C4-2B (cell line): ENCODE measurements at regions not wholly inside any gene's neighbourhood (a gene's known extent, or its start where the extent isn't known, plus 50 kb on each side); places are given as distances from the start of the nearest gene placed in this dataset.

Experiments used
- ZFX ChIP-seq: fragments of 450-650 bp; IDR thresholded peaks from 2 replicates; pipeline ENCODE4 v1.6.1; 2017
- TF ChIP-seq, protein P1 (sequence below): fragments of 450-650 bp; conservative IDR thresholded peaks from 2 replicates; pipeline ENCODE4 v1.5.1; 2017; ENCODE audit warnings: mild to moderate bottlenecking

DNA sequence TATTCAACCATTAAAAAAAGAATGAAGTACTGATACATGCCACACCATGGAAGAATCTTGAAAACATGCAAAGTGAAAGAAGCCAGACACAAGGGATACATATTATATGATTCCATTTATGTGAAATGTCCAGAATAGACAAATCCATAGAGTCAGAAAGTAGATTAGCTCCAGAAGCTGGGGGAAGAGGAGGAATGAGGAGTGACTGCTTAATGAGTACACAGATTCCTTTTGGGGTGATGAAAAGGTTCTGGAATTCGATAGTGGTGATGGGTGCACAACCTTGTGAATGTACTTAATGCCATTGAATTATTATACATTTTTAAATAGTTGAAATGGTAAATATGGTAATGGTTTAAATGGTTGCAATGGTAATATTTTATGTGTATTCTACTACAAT is 90.6 kb upstream of the SPATA12 start:
- TF ChIP-seq, protein P1, sequence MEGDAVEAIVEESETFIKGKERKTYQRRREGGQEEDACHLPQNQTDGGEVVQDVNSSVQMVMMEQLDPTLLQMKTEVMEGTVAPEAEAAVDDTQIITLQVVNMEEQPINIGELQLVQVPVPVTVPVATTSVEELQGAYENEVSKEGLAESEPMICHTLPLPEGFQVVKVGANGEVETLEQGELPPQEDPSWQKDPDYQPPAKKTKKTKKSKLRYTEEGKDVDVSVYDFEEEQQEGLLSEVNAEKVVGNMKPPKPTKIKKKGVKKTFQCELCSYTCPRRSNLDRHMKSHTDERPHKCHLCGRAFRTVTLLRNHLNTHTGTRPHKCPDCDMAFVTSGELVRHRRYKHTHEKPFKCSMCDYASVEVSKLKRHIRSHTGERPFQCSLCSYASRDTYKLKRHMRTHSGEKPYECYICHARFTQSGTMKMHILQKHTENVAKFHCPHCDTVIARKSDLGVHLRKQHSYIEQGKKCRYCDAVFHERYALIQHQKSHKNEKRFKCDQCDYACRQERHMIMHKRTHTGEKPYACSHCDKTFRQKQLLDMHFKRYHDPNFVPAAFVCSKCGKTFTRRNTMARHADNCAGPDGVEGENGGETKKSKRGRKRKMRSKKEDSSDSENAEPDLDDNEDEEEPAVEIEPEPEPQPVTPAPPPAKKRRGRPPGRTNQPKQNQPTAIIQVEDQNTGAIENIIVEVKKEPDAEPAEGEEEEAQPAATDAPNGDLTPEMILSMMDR: no peak
- TF ChIP-seq ZFX: no peak
